SHP77 (cell line): ENCODE measurements at regions not wholly inside any gene's neighbourhood (a gene's known extent, or its start where the extent isn't known, plus 50 kb on each side); places are given as distances from the start of the nearest gene placed in this dataset.
"Not testable (repeated sequence)": the region's sequence is repeated elsewhere in the genome, so short reads cannot be mapped to it uniquely, and the experiment has no call there.

Experiments
- DNase-seq, 2 experiments: peaks; one replicate each; lab custom pipeline; 2025; lab: John Stamatoyannopoulos, UW

DNA sequence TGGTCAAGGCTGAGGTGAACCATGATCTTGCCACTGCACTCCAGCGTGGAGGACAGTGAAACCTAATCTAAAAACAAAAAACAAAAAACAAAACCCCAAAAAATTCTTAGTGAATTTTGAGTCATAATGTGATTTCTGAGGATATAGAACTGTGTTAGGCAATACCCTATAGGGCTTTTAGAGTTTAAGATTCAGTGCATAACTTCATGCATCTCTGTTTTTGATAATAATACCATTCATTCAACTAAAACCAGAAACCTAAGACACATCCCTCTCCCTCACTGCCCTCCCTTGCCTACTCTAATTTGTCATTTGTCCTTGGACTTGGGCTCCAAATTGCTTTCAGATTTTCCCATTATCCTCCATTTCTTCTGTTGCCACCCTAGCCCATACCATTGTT, 405.7 kb upstream of the EDIL3 start:
- no peak for DNase-seq

DNA sequence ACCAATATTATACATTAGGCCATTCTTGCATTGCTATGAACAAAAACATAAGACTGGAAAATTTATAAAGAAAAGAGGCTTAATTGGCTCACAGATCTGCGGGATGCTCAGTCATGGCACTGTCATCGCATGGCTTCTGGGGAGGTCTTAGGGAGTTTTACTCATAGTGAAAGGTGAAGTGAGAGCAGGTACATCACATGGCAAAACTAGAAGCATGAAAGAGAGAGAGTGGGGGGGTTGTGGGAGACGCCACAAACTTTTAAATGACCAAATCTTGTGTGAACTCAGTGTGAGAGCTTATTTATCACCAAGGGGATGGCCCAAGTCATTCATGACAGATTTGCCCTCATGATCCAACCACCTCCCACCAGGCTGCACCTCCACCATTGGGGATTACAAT, 398.3 kb upstream of the EDIL3 start:
- DNase-seq, result no peak

DNA sequence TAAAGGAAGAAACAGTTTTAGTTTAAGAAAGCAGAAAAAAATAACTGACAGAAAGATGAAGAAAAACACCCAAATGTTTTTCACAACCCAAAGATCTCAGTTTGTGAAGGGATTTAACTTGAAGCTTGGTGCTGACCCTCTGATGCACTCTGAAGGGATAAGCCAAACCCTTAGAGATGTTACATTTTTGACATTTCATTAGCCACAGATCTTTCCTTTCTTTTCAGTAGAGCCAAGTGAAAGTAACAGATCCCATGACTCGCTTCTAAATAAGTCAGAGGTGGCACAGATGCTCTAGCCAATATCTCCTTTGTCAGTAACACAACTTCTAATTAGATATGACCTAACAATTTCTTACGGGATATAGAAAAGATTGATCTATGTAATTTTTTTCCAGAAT, 394.5 kb upstream of the EDIL3 start:
- no peak for DNase-seq

DNA sequence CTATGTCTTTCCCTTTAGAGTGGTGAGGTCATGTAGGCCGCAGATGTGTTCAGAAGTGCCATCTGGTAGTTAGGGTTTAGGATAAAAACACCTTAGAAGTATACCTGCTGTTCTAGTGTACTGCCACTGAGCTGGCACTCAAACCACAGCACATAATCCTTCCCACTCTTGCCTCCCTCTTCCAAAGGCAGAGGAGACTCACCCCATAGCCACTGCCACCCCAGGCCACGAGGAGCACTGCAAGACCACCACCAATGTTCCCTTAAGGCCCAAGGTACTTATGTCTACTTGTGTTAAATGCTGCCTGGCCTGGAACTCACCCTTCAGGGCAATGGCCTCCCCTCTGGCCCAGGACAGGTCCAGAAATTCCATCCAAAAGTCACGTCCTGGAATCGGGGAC, 379.5 kb upstream of the EDIL3 start:
- peak; percentile 15 to 45 for DNase-seq

DNA sequence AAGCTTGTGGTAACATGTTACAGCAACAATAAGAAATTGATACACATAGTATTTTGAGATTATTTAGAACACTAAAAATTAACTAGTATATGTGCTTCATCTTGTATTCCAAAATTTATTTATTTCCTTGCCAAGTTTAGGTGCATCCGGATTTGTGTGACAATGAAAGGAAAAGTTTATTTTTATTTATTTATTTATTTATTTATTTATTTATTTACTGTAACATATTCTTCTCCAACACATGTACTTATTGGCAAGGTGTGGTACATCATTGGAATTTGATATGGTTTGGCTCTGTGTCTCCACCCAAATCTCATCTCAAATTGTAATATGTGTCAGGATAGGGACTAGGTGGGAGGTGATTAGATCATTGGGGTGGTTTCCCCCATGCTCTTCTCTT, 373.3 kb upstream of the EDIL3 start:
- DNase-seq, result no peak

DNA sequence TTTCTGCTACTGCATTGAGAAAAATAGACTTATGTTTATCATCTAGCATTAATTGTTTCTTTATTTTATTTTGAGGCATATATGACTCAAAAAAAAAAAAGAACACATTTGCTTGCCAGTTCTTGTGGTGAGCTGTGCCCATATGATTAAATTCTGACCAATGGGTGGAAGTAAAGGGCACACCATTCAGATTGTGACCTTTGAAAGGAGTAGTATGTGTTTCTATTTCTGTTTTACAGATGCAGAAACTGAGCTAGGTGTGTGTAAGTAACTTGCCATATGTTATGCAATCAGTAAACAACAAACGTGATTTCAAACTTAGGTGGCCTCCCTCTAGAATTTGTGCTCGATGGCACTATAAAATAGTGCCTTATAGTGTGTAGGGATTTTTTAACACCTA, 368.1 kb upstream of the EDIL3 start:
- no peak for DNase-seq

DNA sequence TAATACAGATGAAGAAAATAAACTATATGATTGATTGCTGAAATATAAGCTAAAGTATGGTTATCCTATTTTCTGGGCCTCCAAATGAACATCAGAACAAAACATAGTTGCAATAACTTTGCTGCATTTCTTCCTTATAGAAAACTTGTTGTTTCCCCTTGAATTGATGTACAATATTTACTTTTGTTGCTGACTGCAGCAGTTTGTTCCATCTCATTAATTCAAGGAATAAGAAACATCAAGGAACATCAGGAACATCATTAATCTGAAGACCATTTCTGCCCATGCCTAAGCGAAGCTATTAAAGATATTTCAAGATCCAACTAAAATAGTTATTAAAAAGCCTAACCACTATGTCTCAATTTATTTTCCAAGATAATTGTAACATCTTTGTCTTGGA, 363.6 kb upstream of the EDIL3 start:
- DNase-seq, result no peak

DNA sequence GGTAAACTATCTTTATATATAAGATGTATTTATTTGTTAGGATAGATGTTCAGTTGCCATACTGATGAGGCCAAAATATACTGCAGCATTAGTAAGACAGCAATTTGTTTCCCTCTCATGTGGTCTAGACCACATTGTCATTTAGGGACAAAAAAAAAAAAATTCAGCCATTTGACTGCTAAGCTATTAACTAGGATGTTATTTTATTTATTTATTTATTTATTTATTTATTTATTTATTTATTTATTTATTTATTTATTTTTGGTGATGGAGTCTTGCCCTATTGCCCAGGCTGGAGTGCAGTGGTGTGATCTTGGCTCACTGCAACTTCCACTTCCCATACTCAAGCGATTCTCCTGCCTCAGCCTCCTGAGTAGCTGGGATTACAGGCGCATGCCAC, 361.6 kb upstream of the EDIL3 start:
- not testable (repeated sequence) for DNase-seq

DNA sequence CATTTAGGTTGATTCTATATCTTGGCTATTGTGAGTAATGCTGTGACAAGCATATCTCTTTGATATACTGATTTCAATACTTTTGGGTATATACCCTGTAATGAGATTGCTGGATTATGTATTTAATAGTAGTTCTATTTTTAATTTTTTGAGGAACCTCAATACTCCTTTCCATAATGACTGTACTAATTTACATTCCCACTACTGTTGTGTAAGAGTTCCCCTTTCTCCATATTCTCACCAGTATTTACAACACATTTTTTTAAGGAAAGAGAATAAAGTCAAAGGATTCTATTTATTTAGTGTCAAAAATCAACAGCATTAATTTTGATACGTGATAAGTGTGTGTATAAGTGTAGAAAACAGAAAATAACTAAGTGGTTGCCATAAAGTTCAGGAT, 356.4 kb upstream of the EDIL3 start:
- DNase-seq, result no peak

DNA sequence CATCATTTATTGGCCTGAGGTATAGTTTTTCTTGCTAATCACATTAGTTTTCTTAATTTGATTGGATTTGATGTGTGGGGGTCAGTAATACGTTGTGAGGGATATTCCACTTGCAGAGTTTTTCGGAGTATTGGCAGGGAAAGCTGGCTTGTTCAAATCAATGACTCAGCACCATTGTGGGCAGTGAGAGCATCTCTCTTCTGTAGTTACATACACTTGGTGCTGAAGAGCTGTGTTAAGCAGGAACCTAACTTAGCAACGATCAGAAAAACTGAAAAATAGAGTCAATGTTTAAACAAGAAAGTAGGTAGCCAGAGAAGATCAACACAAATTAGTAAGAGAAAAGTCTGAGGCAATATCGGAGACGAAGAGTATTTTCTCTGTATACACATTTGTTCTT, 344.6 kb upstream of the EDIL3 start:
- DNase-seq, result peak; percentile 1 to 18

DNA sequence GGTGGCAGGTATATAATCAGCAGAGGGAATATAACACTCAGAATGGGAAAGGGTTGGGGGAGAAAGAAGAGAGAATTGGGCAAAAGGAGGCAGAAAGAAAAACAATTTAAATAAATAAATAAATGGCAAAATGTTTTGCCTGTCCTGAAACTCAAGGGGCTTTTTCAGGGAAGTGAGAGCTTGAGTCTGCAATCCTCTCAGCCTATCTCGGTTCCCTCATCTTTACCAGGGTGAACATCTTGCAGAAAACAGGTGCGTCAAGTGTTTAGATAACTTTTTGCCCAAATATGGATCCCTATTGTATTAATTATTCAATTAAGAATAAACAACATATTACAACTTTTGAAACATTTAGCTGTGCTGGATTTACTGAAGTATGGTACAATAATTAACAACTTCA, 343.0 kb upstream of the EDIL3 start:
- DNase-seq, result no peak

DNA sequence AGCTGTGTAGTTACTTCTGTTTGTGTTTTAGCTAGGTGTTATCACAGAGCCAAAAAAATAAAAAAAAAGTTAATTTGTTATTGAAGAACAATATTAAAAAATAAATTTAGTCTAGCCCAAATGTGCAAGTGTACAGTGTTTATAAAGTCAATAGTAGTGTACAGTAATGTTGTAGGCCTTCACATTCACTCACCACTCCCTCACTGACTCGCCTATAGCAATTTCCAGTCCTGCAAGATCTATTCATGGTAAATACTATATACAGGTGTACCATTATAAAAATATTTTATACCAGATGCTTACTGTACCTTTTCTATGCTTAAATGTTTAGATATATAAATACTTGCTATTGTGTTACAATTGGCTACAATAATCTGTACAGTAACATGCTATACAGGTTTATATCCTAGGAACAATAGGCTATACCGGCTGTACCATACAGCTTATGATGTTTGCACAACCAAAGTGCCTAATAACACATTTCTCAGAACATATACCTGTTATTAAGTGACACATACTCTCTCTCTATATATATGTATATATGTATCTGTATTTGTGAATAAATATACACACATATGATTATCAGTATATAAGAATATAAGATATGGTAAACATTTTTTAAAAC, 341.4 kb upstream of the EDIL3 start:
- no peak for DNase-seq

DNA sequence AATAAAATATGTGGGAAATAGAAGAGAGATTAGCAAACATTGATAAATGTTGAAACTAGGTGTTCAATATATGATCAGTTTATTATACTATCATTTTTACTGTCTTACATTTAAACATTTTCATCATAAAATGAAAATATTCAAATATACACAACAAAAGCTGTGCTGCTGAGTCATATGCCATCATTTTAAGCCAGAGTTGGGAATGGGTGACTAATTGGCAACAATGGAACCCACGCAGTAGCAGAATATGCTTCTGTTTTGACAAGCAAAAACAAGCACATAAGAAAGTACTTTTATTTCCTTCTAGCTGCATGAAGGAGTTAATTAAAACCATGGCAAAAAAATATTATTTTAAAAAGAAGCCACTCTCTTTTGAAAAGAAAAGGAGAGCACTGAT, 340.0 kb upstream of the EDIL3 start:
- no peak for DNase-seq

DNA sequence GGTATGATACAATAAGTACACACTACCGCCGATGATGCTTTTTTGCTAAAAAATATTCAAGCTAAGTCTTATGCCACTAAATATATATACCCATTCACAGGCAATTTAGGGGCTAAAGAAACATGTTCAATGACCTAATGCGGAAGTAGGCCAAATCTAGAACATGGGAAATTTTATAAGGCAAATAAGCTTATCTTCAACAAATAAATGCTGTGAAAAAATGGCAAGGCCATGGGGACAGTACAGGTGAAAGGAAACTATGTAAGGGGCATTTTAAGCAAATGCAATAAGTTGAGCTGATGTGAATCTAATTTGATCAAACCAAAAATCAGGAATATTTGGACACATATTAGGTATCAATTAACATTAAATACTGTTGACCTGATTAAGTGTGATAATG, 339.5 kb upstream of the EDIL3 start:
- DNase-seq, result no peak

DNA sequence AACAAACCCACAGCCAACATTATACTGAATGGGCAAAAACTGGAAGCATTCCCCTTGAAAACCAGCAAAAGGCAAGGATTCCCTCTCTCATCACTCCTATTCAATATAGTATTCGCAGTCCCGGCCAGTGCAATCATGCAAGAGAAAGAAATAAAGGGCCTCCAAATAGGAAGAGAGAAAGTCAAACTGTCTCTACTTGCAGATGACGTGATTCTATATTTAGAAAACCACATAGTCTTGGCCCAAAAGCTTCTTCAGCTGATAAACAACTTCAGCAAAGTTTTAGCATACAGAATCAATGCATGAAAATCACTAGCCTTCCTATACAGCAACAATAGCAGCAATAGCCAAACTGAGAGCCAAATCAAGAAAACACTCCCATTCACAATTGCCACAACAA, 333.7 kb upstream of the EDIL3 start:
- no peak for DNase-seq

DNA sequence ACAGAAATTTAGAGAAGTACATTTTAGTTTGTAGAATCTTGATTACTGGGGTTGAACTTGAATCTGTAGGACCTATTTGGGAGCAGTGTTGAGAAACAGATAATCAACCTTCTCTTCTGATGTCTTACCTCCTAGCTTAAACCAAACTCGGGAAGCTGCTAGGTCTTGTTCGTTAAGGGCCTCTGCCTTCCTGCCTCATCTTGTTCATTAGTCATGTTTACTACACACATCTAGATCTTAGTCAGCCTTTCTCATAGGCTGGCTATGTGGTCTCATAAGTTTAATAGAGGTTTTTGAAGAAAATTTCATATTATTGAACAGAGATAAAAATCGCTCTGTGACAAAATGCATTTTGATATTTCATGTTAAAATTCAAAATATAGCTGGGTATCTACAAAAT, 331.0 kb upstream of the EDIL3 start:
- no peak for DNase-seq

DNA sequence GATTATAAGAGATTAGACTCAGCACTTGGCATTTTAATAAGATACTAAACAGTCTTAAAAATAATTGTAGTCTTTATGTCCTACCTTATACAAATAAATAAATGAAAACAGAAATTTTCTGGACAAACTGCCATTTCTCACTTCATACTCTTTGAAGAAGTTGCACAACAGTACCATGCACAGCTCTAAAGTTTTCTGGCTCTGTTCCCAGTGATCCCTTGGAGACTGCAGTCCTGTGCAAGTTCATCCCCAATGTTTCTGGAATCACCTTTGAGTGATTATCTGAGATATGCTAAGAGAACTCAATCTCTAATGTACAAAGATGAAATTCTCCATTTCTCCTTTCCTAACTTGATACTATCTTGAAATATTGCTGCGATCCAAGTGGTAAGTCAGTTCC, 330.4 kb upstream of the EDIL3 start:
- no peak for DNase-seq

DNA sequence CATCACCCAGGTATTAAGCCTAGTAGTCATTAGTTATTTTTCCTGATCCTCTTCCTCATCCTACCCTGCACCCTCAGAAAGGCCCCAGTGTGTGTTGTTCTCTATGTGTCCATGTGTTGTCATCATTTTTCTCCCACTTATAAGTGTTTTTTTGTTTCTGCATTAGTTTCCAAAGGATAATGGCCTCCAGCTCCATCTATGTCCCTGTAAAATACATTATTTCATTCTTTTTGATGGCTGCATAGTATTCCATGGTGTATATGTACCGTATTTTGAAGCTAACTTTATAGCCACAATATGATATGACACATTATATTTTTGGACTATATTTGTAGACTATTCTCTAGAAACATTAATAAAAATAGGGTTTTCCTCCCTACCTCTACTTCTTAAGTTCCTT, 324.4 kb upstream of the EDIL3 start:
- DNase-seq, result no peak

DNA sequence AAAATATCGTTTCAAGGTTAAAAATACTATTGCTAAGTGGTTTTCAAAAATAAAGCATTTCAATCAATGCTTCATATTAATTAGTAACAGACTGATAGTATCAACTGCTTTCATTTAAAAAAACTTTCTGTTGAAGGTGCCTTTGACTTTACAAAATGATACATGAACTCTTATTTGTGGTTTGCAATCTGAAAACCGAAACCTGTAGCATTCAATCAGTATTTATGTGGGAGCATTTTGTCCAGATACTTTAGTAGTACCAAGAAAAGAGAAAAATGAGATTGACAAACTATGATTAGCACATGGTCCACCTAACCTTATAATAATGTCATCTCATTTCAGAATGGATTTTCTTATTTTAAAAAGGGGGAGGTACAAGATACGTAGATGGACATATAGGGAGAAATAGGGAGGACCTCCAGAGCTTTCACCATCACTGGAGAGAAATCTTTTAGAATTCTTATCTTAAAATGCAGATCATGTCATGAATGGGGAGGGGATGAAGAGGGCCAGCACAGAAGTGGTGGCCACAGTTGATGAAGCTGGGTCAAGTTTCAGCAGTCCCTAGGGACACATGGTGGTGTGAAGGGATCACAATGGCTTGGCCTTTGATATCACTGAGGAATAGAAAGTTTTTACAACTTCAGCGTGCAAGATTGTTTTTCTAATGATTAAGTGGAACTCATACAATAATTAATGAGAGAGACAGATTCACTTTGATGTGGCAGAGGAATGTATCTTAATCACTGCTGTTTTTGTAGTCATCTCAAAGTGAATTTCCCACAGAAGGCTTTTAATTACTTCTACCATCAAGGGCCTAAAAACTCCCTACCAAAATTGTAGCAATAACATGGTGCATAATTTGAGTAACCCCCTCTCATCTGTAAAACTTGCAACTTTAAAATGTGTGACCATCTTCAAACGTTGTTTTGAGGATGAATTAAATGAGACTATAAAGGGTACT, 322.3 kb upstream of the EDIL3 start:
- no peak for DNase-seq

DNA sequence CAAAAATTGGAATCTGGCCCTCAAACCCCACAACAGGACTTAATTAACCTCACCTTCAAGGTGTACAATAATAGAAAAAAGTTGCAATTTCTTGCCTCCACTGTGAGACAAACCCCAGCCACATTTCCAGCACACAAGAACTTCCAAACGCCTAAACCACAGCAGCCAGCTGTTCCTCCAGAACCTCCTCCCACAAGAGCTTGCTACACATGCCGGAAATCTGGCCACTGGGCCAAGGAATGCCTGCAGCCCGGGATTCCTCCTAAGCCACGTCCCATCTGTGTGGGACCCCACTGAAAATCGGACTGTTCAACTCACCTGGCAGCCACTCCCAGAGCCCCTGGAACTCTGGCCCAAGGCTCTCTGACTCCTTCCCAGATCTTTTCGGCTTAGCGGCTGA, 315.9 kb upstream of the EDIL3 start:
- DNase-seq, result not testable (repeated sequence)

DNA sequence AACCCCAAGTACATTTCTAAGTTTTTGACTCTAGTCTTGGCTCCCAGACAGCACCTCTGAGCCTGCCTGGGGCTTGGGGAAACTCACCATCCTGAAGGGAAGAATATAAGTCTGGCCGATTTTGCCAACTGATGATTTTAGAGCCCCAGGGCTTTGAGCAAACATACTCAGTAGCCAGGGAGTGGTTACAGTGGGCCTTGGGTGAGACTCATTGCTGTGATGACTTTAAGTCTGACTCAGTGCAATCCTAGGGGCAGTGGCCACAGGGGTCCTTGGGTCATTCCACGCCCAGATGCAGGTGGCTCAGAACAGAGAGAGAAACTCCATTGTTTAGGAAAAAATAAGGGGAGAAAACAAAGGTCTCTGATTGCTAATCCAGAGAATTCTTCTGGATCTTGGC, 312.0 kb upstream of the EDIL3 start:
- DNase-seq, result no peak

DNA sequence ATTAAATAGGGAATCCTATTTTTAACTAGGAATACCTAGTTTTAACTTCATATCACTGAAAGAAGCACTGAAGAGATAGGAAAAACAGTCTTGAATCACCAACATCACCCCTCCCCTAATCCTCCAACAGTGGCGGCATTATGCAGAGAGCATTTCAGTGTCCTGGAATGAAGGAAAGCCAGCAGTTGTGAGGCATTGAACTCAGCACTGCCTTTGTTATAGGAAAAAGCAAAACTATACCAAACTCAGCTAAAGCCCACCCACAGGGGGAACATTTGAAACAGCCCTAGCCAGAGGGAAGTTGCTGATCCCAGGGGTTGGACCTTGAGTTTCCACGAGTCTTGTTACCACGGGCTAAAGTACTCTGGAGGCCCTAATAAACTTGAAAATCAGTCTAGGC, 310.6 kb upstream of the EDIL3 start:
- DNase-seq, result no peak

DNA sequence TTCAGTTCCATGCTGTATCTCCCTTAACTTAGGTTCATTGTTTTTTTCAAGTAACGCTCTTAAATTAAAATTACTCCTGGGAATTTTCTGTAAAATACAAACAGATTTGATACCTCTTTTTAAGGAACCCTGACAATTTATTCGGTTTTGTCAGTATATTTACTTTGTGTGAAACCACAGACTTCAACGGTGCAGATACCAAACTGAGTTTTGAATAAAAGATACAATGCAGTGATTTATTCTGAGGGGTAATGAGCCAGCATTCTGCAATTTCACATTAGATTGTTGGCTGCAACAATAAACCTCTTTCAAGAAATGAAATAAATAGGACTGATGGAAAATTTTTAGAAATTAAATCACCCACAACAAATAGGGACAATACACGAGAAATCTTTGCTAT, 308.6 kb upstream of the EDIL3 start:
- DNase-seq, result no peak

DNA sequence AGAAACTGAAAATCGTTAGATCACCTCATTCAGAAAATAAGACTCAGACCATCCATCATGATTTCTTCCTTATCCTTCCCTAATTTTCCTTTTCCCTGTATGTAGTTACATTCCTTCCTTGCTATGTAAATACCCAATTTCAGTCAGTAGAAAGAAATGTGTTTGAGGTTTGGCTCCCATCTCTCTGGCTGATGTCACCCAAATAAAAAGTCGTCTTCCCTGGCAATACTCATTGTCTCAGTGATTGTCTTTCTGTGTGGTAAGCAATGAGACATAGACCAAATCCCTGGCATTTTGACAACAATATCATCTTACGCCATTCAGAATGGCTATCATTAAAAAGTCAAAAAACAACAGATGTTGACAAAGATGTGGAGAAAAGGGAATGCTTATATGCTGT, 303.9 kb upstream of the EDIL3 start:
- DNase-seq, result no peak
